Upper lobe of left lung (tissue), 6 donors: ENCODE measurements at regions not wholly inside any gene's neighbourhood (a gene's known extent, or its start where the extent isn't known, plus 50 kb on each side); places are given as distances from the start of the nearest gene placed in this dataset.

Source experiments
- ATAC-seq, 2 donors: fragments of 200-7000 bp; cut with Tn5 transposase; one replicate each; pipeline ENCODE4 v1.9.1; 2022; ENCODE audit warnings: mild to moderate bottlenecking in 2 of 2, moderate library complexity in 2 of 2; ENCODE audit not compliant: low FRiP score in 2 of 2
- DNase-seq, 2 donors: peaks; one replicate each; pipeline ENCODE4 v3.0.0-alpha.2; 2019 to 2020
- H3K27ac ChIP-seq, 4 donors: fragments of 200-600 bp; sonication (generic); one replicate each; pipeline ENCODE4 v1.5.1; 2016 to 2019
- H3K27me3 ChIP-seq, 4 donors: fragments of 200-600 bp; sonication (generic); one replicate each; pipeline ENCODE4 v1.5.1; 2017 to 2019
- H3K36me3 ChIP-seq, 4 donors: fragments of 200-600 bp; sonication (generic); one replicate each; pipeline ENCODE4 v1.5.1; 2016 to 2019
- H3K4me1 ChIP-seq, 4 donors: fragments of 200-600 bp; sonication (generic); one replicate each; pipeline ENCODE4 v1.5.1; 2018 to 2019
- H3K4me3 ChIP-seq, 4 donors: fragments of 200-600 bp; sonication (generic); one replicate each; pipeline ENCODE4 v1.5.1; 2017 to 2019; ENCODE audit warnings: mild to moderate bottlenecking in 2 of 4, moderate library complexity in 1 of 4
- H3K9me3 ChIP-seq, 4 donors: fragments of 200-600 bp; sonication (generic); one replicate each; pipeline ENCODE4 v1.5.1; 2018 to 2019
- CTCF ChIP-seq, 6 experiments: fragments of 450-650 bp in 4 of 6; fragments of 200-600 bp in 2 of 6; sonication (generic) in 2 of 6; IDR thresholded peaks; one replicate each; pipeline ENCODE4 v1.5.1; 2016 to 2019; ENCODE audit warnings: antibody characterized with exemption in 6 of 6
- EP300 ChIP-seq, 4 donors: sonication (generic); formaldehyde crosslinking; IDR thresholded peaks; one replicate each; pipeline ENCODE4 v1.5.1; 2017; ENCODE audit warnings: antibody characterized with exemption in 4 of 4, control low read depth in 2 of 4
- POLR2A ChIP-seq, 4 donors: fragments of 450-650 bp; IDR thresholded peaks; one replicate each; pipeline ENCODE4 v1.5.1; 2016 to 2017; ENCODE audit warnings: antibody characterized with exemption in 4 of 4, mild to moderate bottlenecking in 2 of 4
- POLR2AphosphoS5 ChIP-seq, 2 donors: sonication (generic); formaldehyde crosslinking; IDR thresholded peaks; one replicate each; pipeline ENCODE4 v1.5.1; 2017; ENCODE audit warnings: antibody characterized with exemption in 2 of 2
- WGBS, 2 donors: methylation state at CpG; one replicate each; pipeline ENCODE4 v1.1.5; 2017 to 2018; 5-methylcytosine and 5-hydroxymethylcytosine counted together
- donor health status: DM: no; HTN: no; CAD: no; lungs with moderate emphysema.
- donor health status: DM: no; HTN: yes; CAD: no; lungs with severe emphysema.

DNA sequence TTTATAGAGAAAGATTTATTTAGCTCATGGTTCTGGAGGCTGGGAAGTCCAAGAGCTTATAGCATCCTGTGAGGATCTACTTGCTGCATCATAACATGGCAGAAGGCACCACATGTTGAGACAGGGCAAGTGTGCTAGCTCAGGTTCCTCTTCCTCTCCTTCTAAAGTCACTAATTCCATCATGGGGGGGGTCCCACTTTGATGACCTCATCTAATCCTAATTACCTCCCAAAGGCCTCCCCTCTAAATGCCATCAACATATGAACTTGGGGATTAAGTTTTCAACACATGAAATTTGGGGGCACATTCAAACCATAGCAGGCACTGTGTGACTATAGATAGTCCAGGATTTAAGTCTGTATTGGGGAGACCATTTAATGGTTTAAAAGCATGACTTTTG is 297.1 kb upstream of the ROPN1 start:
- ATAC-seq: no peak
- no peak for DNase-seq
- TF ChIP-seq POLR2A (IDR thresholded peaks at IDR 0.05) (no peak), CTCF (IDR thresholded peaks at IDR 0.05) (no peak), POLR2AphosphoS5 (IDR thresholded peaks at IDR 0.05) (no peak), EP300 (IDR thresholded peaks at IDR 0.05) (no peak)
- Histone ChIP-seq H3K27me3 (no peaks in the 10 kb centered on the region), H3K9me3 (no peaks in the 10 kb centered on the region), H3K36me3 (no peaks in the 10 kb centered on the region), H3K4me1 (no peaks in the 10 kb centered on the region), H3K4me3 (no peak overlapping the region), H3K27ac (no peak overlapping the region)

DNA sequence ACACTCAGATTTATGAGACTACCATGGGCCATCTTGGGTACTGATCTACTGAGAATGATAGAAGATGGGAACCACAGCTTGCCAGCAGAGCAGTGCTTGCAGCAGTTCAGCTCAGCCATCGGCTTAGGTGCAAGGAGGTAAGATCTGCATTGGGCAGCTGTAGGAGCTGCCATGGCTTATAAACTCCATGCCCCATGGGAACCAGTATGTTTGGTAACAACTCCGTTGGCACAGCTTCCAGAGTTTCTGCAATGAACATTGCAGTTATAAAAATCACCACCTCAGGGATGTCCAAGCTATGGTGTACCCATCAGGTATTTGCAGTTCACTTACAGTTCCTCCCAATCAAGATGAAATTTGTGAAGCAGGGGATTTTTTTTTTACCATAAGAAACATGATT is 299.1 kb upstream of the ROPN1 start:
- Histone ChIP-seq H3K27me3 (no peaks in the 10 kb centered on the region), H3K9me3 (no peaks in the 10 kb centered on the region), H3K27ac (no peak overlapping the region), H3K36me3 (no peaks in the 10 kb centered on the region), H3K4me3 (no peak overlapping the region), H3K4me1 (no peaks in the 10 kb centered on the region)
- WGBS, 2 donors: 89 to 96% methylated on average over 2 of the region's 2 CpGs
- TF ChIP-seq EP300 (IDR thresholded peaks at IDR 0.05) (no peak), POLR2AphosphoS5 (IDR thresholded peaks at IDR 0.05) (no peak), CTCF (IDR thresholded peaks at IDR 0.05) (no peak), POLR2A (IDR thresholded peaks at IDR 0.05) (no peak)
- no peak for DNase-seq
- ATAC-seq: no peak

DNA sequence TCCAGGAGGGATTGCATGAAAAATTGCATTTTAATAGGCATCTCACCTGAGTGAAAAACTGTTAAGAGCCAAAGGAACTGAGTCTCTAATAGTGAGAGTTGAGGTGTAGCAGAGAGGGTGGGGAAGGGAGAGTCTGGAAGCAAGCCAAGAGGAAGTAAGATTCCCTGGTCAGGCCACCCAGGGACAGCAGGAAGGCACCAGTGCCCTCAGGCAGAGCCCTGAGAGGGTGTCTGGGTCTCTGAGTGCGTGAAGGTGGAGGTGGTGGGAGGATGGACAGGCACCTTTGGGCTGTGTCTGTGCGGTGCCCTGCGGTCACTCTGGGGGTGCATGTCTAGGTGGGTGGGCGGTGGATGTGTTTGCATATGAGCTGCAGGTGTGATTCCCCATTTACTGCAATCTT is 300.4 kb upstream of the ROPN1 start:
- H3K27me3 ChIP-seq: no peaks in the 10 kb centered on the region
- no peaks in the 10 kb centered on the region for H3K36me3 ChIP-seq
- ATAC-seq (no peak), DNase-seq (peak in 1 of 2 donors; percentile 15)
- no peaks in the 10 kb centered on the region for H3K9me3 ChIP-seq
- H3K27ac ChIP-seq: no peak overlapping the region
- peaks cover 0 to 5% (median 2%) of the 10 kb centered on the region in 4 donors for H3K4me1 ChIP-seq
- no peak overlapping the region for H3K4me3 ChIP-seq
- WGBS, 2 donors: 82 to 91% methylated on average over 4 of the region's 4 CpGs
- no peak for TF ChIP-seq CTCF (IDR thresholded peaks at IDR 0.05)

GRCh38 chr3:124293584-124293983 is 301.7 kb upstream of the ROPN1 start:
- no peak for TF ChIP-seq POLR2AphosphoS5 (IDR thresholded peaks at IDR 0.05)
- TF ChIP-seq EP300 (IDR thresholded peaks at IDR 0.05): no peak
- no peak for TF ChIP-seq POLR2A (IDR thresholded peaks at IDR 0.05)
- no peak for TF ChIP-seq CTCF (IDR thresholded peaks at IDR 0.05)
- H3K9me3 ChIP-seq: no peaks in the 10 kb centered on the region
- no peak overlapping the region for H3K27ac ChIP-seq
- peaks cover 0 to 16% (median 3%) of the 10 kb centered on the region in 4 donors for H3K4me1 ChIP-seq
- H3K36me3 ChIP-seq: no peaks in the 10 kb centered on the region
- H3K27me3 ChIP-seq: no peaks in the 10 kb centered on the region
- H3K4me3 ChIP-seq: no peak overlapping the region
- no peak for ATAC-seq
- DNase-seq: no peak
- 76 to 83% methylated on average over 2 of the region's 2 CpGs for WGBS, 2 donors

- WGBS, 2 donors: 84 to 97% methylated on average over 3 of the region's 3 CpGs
Observed at GRCh38 chr3:124295362-124295761, 303.4 kb upstream of the ROPN1 start.

More at GRCh38 chr3:124295362-124295761, 303.4 kb upstream of the ROPN1 start:
- TF ChIP-seq CTCF (IDR thresholded peaks at IDR 0.05): no peak
- Histone ChIP-seq H3K4me1 (peaks cover 0 to 16% (median 3%) of the 10 kb centered on the region in 4 donors), H3K36me3 (no peaks in the 10 kb centered on the region), H3K27me3 (no peaks in the 10 kb centered on the region), H3K9me3 (no peaks in the 10 kb centered on the region), H3K27ac (no peak overlapping the region), H3K4me3 (no peak overlapping the region)
- ATAC-seq: no peak
- no peak for DNase-seq
